Activated naive CD8-positive, alpha-beta T cell treated with anti-CD3 and anti-CD28 coated beads, Interleukin-2, amount 50 U/mL, for 24 hours (primary cell): ENCODE measurements at regions not wholly inside any gene's neighbourhood (a gene's known extent, or its start where the extent isn't known, plus 50 kb on each side); places are given as distances from the start of the nearest gene placed in this dataset.
"Not testable (repeated sequence)": the region's sequence is repeated elsewhere in the genome, so short reads cannot be mapped to it uniquely, and the experiment has no call there.

ENCODE experiments used
- ATAC-seq: fragments of 150-1000 bp; cut with Tn5 transposase; one replicate; pipeline ENCODE4 v1.10.0; 2021
- DNase-seq: peaks from one replicate; pipeline ENCODE4 v3.0.0; 2021
- H3K27ac Mint-ChIP-seq: one replicate; pipeline ENCODE4 v1.8.0; 2021; ENCODE audit warnings: mild to moderate bottlenecking, mixed read lengths
- H3K27me3 Mint-ChIP-seq: one replicate; pipeline ENCODE4 v1.8.0; 2021; ENCODE audit warnings: mixed read lengths
- H3K36me3 Mint-ChIP-seq: one replicate; pipeline ENCODE4 v1.8.0; 2021; ENCODE audit warnings: low read depth, mixed read lengths
- H3K4me1 Mint-ChIP-seq: one replicate; pipeline ENCODE4 v1.8.0; 2021; ENCODE audit warnings: mixed read lengths
- H3K4me3 Mint-ChIP-seq: one replicate; pipeline ENCODE4 v1.8.0; 2021; ENCODE audit warnings: mild to moderate bottlenecking, moderate library complexity, mixed read lengths
- H3K9me3 Mint-ChIP-seq: one replicate; pipeline ENCODE4 v1.8.0; 2021; ENCODE audit warnings: mixed read lengths

DNA sequence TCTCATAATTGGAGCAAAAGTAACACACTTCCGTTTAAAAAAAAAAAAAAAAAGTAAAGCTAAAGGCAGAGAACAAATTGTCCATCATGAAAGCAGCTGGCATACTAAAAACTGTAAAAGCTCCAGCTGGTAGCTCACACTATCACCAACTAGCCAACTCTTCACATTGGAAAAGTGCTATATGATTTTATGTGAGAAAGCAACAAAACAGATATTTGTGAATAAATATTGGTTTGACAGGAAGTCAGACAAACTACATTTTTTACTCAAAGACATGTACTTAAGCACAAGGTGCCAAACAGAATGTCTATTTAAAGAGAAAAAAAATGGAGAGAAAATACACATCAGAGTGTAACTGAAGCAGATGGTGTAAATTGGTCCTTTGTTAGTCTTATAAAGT is 231.2 kb upstream of the CADM2 start:
- peaks cover 15% of the 10 kb centered on the region for H3K9me3 Mint-ChIP-seq
- no peak overlapping the region for H3K4me3 Mint-ChIP-seq
- no peak overlapping the region for H3K27ac Mint-ChIP-seq
- H3K27me3 Mint-ChIP-seq, result no peaks in the 10 kb centered on the region
- no peak for DNase-seq
- ATAC-seq, result no peak
- no peaks in the 10 kb centered on the region for H3K36me3 Mint-ChIP-seq
- H3K4me1 Mint-ChIP-seq, result no peaks in the 10 kb centered on the region

DNA sequence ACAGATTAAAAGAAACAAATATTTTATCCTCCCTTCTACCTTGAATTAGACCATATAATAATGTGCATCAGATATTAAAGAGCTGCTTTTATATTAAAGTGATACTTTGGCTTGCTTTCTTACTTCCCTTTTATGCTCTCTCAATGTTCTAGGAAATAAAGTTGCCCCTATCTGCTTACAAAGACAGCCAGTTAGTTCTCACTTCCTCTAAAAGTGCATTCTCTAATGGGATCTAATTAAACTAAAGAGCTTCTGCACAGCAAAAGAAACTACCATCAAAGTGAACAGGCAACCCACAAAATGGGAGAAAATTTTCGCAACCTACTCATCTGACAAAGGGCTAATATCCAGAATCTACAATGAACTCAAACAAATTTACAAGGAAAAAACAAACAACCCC is 224.1 kb upstream of the CADM2 start:
- peaks cover 20% of the 10 kb centered on the region for H3K9me3 Mint-ChIP-seq
- H3K27ac Mint-ChIP-seq, H3K36me3 Mint-ChIP-seq, H3K4me1 Mint-ChIP-seq, H3K27me3 Mint-ChIP-seq, DNase-seq, ATAC-seq, H3K4me3 Mint-ChIP-seq: not testable (repeated sequence)

DNA sequence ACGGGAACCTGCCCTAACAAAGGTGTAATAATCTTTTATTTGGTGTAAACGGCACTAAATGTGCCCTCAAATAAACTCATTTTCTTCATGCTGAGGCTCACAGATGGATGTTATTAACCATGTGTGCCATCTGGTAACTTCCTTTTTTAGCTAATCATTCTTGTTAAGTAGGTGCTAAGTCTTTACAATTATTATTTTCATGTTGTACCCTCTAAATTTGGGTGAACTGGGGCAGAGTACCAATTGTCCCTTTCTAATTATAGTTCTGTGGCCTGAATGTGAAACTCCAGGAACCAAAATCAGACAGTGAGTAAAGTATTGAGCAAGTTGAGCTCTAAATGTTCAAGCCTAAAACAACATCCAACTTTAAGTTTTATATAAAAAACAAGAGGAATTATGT is 220.7 kb upstream of the CADM2 start:
- no peak for ATAC-seq
- Mint-ChIP-seq H3K27ac (no peak overlapping the region), H3K27me3 (no peaks in the 10 kb centered on the region), H3K9me3 (peaks cover 18% of the 10 kb centered on the region), H3K36me3 (no peaks in the 10 kb centered on the region), H3K4me1 (no peaks in the 10 kb centered on the region), H3K4me3 (no peak overlapping the region)
- no peak for DNase-seq

DNA sequence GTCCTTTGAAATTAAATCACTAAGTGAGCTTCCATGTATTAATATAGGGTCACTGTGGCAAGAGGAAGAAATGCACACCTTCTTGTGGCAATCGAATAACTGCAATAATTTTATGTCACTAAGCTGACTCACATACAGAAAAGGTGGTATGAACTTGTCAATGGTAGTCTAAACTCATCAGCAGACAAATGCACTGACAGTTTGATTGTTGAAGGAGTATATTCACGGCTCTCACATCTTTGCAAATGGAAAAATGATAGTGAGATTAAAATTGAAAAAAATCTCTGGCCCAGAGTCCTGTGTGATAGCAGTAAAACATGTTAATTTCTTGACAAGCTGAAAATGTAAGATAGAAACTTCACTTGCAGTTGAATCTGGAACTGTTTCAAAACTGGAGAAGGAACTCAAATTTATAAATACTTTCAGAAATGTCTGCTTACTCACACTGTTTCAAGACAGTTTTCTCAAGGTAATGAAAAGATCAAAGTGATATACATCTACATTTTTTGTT is 215.8 kb upstream of the CADM2 start:
- Mint-ChIP-seq H3K4me3 (no peak overlapping the region), H3K4me1 (no peaks in the 10 kb centered on the region), H3K36me3 (no peaks in the 10 kb centered on the region), H3K27me3 (no peaks in the 10 kb centered on the region), H3K27ac (no peak overlapping the region), H3K9me3 (peaks cover 10% of the 10 kb centered on the region)
- no peak for DNase-seq
- no peak for ATAC-seq

DNA sequence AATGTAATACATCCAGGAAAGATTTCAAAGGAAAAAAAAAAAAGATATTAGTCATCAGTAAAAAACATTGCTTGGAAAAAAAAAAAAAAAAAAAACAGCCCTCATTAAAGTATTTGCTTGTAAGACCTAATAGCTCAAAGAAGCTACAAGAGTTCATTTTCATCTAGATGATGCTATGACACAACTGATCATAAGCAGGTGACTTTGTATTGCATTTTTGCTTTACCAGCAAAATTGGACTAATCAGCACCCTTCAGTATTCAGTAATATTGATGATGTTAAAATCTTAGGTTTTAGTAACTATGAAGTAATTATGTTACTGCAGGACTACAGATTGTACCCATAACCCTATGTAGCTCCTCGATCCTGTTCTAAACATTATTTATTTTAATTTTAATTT is 214.7 kb upstream of the CADM2 start:
- Mint-ChIP-seq H3K27ac (no peak overlapping the region), H3K9me3 (peaks cover 10% of the 10 kb centered on the region), H3K4me1 (no peaks in the 10 kb centered on the region), H3K4me3 (no peak overlapping the region), H3K36me3 (no peaks in the 10 kb centered on the region), H3K27me3 (no peaks in the 10 kb centered on the region)
- no peak for ATAC-seq
- no peak for DNase-seq

DNA sequence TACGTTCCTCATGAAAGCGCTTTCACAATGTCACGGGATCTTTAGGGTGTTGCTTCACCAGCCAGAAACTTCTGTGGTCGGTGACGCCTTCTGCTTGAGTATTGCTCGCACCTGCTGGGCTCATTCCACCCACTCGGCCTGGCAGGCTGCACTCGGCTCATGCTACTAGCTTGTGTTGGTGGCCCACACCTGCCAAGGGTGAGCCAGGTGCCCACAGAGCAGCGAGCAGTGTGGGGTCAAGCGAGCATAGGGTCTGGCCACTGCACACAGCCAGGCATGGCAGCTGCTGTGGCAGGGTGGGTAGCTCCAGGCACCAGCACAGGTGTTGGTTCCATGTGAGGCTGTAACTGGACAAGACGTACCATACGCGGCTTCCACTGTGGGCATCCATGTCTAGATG is 202.9 kb upstream of the CADM2 start:
- Mint-ChIP-seq H3K4me1 (no peaks in the 10 kb centered on the region), H3K36me3 (no peaks in the 10 kb centered on the region), H3K9me3 (peaks cover 9% of the 10 kb centered on the region), H3K4me3 (no peak overlapping the region), H3K27me3 (no peaks in the 10 kb centered on the region), H3K27ac (no peak overlapping the region)
- ATAC-seq (no peak), DNase-seq (no peak)

DNA sequence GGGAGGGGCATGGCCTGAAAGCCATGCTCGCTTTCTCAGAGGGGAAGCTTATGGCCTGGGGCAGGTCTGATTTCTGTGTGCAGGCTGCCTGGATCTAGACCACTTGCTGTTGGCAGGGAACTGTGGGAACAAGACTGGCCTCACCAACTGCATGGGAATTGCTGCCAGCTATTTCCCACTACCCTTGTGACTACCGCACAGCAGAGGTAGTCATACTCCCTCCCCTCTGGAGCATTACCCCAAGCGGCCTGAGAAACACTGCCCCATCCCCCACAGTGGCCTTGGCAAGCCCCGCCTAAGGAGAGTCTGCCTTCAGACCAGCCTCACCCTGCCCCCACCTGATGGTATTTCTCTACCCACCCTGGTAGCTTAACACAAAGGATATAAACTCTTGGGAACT is 199.4 kb upstream of the CADM2 start:
- Mint-ChIP-seq H3K9me3 (peaks cover 14% of the 10 kb centered on the region), H3K27ac (no peak overlapping the region), H3K27me3 (no peaks in the 10 kb centered on the region), H3K4me1 (no peaks in the 10 kb centered on the region), H3K4me3 (no peak overlapping the region), H3K36me3 (no peaks in the 10 kb centered on the region)
- ATAC-seq (no peak), DNase-seq (no peak)

DNA sequence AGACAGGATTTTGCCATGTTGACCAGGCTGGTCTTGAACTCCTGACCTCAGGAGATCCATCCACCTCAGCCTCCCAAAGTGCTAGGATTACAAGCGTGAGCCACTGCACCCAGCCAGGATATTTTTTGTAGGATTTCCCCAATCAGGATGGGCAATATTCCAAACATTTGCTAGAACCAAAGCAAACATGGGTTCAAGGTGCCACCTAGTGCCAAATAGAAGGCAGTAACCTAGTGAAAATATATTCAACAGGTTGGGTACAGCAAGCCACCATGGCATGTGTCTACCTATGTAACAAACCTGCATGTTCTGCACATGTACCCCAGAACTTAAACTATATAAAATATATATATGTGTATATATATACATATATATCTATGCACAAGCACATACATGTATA is 185.9 kb upstream of the CADM2 start:
- ATAC-seq, result no peak
- no peak overlapping the region for H3K27ac Mint-ChIP-seq
- H3K4me1 Mint-ChIP-seq, result no peaks in the 10 kb centered on the region
- no peaks in the 10 kb centered on the region for H3K27me3 Mint-ChIP-seq
- H3K36me3 Mint-ChIP-seq, result no peaks in the 10 kb centered on the region
- no peak for DNase-seq
- H3K9me3 Mint-ChIP-seq, result peaks cover 22% of the 10 kb centered on the region
- H3K4me3 Mint-ChIP-seq, result no peak overlapping the region

DNA sequence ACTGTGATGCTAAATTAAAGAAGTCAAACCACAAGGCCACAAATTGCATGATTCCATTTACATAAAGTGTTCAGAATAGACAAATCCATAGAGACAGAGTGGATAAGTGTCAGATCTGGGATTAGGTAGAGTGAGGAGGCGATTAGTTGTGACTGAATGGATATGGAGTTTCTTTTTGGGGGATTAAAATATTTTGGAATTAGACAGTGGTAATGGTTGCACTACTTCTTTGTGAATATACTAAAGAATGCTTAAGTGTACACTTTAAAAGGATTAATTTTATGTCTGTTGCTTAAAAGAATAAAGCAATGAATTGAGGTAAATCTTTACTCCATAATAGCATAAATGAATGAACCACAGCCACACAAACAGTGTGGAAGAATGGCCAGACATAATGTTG is 175.5 kb upstream of the CADM2 start:
- ATAC-seq (no peak), DNase-seq (no peak)
- H3K9me3 Mint-ChIP-seq, result peaks cover 13% of the 10 kb centered on the region
- no peaks in the 10 kb centered on the region for H3K36me3 Mint-ChIP-seq
- no peaks in the 10 kb centered on the region for H3K4me1 Mint-ChIP-seq
- no peak overlapping the region for H3K27ac Mint-ChIP-seq
- no peaks in the 10 kb centered on the region for H3K27me3 Mint-ChIP-seq
- H3K4me3 Mint-ChIP-seq, result no peak overlapping the region

DNA sequence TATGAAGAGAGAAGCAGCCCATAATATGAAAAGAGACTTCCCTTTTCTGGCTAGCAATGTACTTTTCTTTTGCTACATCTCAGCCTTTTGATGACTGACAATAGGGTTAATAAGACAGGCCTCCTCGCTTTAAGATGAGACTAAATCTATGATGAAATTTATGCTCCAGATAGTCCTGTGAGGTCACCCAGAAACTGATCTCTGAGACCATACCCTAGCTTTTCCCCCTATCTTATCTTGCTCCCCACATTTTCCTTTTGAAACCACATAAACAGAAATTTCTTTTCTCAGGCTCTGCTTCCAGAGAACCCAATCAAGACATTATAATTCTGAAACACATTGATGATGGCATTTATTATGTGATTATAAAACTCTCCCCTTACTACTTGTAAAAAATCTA is 168.8 kb upstream of the CADM2 start:
- Mint-ChIP-seq H3K4me3 (no peak overlapping the region), H3K27me3 (no peaks in the 10 kb centered on the region), H3K36me3 (no peaks in the 10 kb centered on the region), H3K9me3 (peaks cover 19% of the 10 kb centered on the region), H3K4me1 (no peaks in the 10 kb centered on the region), H3K27ac (no peak overlapping the region)
- ATAC-seq, result no peak
- no peak for DNase-seq

DNA sequence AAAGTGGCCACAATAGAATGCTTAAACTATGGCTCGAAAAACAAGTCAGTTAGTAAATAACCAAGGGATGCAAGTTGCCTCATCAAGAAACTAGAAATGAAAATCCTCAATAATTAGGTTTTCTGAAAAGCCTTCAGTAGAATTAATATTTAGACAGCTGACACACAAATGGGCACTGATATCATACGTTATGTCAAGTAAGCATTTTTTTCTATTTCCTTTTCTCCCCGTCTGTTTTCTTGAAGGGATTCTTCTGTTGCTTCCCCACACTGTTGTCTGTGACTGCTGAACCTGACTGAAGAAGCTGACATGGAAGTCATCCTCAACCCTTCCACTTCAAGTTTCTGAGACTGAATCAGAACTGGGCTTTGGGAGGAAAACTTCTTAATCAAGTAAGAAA is 151.8 kb upstream of the CADM2 start:
- Mint-ChIP-seq H3K4me3 (no peak overlapping the region), H3K4me1 (no peaks in the 10 kb centered on the region), H3K9me3 (peaks cover 6% of the 10 kb centered on the region), H3K27ac (no peak overlapping the region), H3K36me3 (no peaks in the 10 kb centered on the region), H3K27me3 (no peaks in the 10 kb centered on the region)
- ATAC-seq, result no peak
- DNase-seq, result no peak

DNA sequence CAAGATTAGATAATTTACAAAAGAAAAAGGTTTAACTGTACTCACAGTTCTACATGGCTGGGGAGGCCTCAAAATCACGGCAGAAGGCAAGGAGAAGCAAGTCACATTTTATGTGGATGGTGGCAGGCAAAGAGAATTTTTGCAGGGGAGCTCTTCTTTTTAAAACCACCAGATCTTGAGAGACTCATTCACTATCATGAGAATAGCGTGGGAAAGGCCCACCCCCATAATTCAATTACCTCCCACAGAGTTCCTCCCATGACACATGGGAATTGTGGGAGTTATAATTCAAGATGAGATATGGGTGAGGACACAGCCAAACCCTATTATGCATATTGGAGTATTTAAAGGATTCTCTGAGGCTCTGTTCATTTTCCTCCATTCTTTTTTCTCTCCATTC is 138.7 kb upstream of the CADM2 start:
- H3K4me1 Mint-ChIP-seq, result no peaks in the 10 kb centered on the region
- H3K9me3 Mint-ChIP-seq, result peaks cover 7% of the 10 kb centered on the region
- H3K36me3 Mint-ChIP-seq, result no peaks in the 10 kb centered on the region
- no peak for ATAC-seq
- H3K4me3 Mint-ChIP-seq, result no peak overlapping the region
- no peak overlapping the region for H3K27ac Mint-ChIP-seq
- DNase-seq, result no peak
- H3K27me3 Mint-ChIP-seq, result no peaks in the 10 kb centered on the region

DNA sequence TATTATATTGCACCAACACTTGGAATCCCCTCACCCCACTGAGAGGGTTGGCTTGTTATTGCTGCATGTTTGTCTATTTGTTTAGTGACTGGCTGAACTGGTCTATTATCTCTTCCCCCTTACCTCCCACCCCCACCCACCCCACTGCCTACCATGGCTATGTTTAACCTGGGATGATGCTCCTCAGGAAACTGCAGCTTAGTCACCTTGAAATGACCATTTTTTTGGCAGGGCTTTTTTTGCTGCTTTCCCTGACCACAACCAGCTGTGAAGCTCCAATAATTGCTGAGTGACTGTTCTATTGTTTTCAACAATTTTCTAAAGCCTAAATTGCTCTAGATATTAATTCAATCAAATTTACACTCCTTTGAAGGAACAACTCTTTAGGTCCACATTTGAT is 137.9 kb upstream of the CADM2 start:
- no peak overlapping the region for H3K27ac Mint-ChIP-seq
- no peak for DNase-seq

DNA sequence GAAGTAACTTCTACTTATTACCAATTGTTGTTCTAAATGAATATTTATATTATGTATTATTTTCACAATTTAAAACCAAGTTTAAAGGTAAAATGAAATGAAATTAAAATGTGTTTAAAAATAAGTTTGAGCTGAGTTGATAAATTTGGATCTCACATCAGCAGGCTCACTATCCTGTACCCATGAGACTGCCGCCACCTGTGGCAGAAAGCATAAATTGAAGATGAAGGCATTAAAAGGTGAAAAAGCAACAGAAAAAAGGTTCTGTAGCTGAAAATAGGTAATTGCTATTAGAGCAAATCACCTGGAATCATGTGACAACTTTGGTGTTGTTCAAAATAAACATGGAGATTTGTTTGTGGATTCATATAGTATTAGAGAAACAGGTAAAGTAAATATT is 133.0 kb upstream of the CADM2 start:
- H3K4me3 Mint-ChIP-seq, result no peak overlapping the region
- DNase-seq (no peak), ATAC-seq (no peak)
- no peaks in the 10 kb centered on the region for H3K27me3 Mint-ChIP-seq
- no peaks in the 10 kb centered on the region for H3K4me1 Mint-ChIP-seq
- peaks cover 13% of the 10 kb centered on the region for H3K9me3 Mint-ChIP-seq
- H3K27ac Mint-ChIP-seq, result no peak overlapping the region
- H3K36me3 Mint-ChIP-seq, result no peaks in the 10 kb centered on the region

More for the DNA sequence above, 137.9 kb upstream of the CADM2 start:
- Mint-ChIP-seq H3K9me3 (peaks cover 9% of the 10 kb centered on the region), H3K4me3 (no peak overlapping the region), H3K36me3 (no peaks in the 10 kb centered on the region), H3K4me1 (no peaks in the 10 kb centered on the region), H3K27me3 (no peaks in the 10 kb centered on the region)
- no peak for ATAC-seq

DNA sequence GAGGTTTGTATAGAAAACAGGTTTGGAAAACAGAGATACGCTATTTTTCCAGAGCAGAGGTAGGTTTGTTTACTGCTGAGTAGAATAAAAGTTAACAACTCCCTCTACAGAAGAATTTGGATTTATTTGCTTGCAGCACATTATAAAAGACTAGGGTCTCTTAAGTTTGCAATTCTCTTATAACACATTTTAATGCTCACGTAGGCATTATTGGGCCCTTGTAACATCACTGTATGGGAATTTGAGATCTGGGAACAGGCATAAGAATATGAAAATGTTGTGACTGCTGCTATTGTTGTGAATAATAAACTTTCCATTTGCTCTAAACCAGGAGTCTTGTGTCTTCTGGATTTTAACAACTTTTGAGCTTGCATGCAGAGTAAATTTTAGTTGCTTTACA is 128.3 kb upstream of the CADM2 start:
- no peak overlapping the region for H3K4me3 Mint-ChIP-seq
- H3K27ac Mint-ChIP-seq, result no peak overlapping the region
- no peaks in the 10 kb centered on the region for H3K27me3 Mint-ChIP-seq
- H3K36me3 Mint-ChIP-seq, result no peaks in the 10 kb centered on the region
- no peaks in the 10 kb centered on the region for H3K4me1 Mint-ChIP-seq
- DNase-seq, result no peak
- no peak for ATAC-seq
- peaks cover 27% of the 10 kb centered on the region for H3K9me3 Mint-ChIP-seq

DNA sequence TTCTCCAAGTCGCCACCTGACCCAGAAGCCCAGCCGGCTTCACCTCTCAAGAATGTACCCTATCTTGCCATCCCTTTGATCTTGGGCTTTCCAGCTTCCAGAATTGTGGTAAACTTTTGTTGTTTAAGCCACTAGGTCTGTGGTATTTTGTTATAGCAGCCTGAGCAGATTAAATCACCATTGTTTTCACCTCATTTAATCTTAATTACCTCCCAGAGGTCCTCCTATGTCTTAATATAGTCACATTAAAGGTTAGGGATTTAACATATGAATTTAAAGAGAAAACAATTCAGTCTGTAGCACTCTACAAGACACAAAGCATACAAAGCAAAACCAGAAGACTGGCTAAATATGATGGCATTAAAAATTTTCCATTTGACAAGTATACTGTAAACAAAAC is 123.4 kb upstream of the CADM2 start:
- Mint-ChIP-seq H3K9me3 (peaks cover 17% of the 10 kb centered on the region), H3K27ac (no peak overlapping the region), H3K4me1 (no peaks in the 10 kb centered on the region), H3K4me3 (no peak overlapping the region), H3K36me3 (no peaks in the 10 kb centered on the region), H3K27me3 (no peaks in the 10 kb centered on the region)
- ATAC-seq (no peak), DNase-seq (no peak)
